Body of pancreas (tissue), 4 donors: ENCODE measurements at regions not wholly inside any gene's neighbourhood (a gene's known extent, or its start where the extent isn't known, plus 50 kb on each side); places are given as distances from the start of the nearest gene placed in this dataset.
"Not testable (repeated sequence)": the region's sequence is repeated elsewhere in the genome, so short reads cannot be mapped to it uniquely, and the experiment has no call there.

Source experiments
- ATAC-seq: fragments of 150-250 bp; one replicate; pipeline ENCODE4 v1.9.1; 2016
- DNase-seq, 4 donors: peaks; one replicate each; pipeline ENCODE4 v3.0.0-alpha.2; 2019
- H3K27ac ChIP-seq, 4 donors: fragments of 200-600 bp; sonication (generic); 1 replicate in 3 of 4; 2 replicates in 1 of 4; pipeline versions ENCODE4 v1.5.1 to v1.6.1; 2016 to 2019; ENCODE audit warnings: mild to moderate bottlenecking in 1 of 4, mixed read lengths in 1 of 4, moderate library complexity in 1 of 4
- H3K27me3 ChIP-seq, 2 donors: fragments of 200-600 bp; sonication (generic); one replicate each; pipeline ENCODE4 v1.6.0; 2016; ENCODE audit warnings: mild to moderate bottlenecking in 1 of 2
- H3K36me3 ChIP-seq, 2 donors: fragments of 200-600 bp; sonication (generic); replicated peaks in 1 of 2; 2 replicates each; pipeline ENCODE4 v1.5.1; 2016; ENCODE audit warnings: low read depth in 2 of 2; ENCODE audit not compliant: insufficient read depth in 1 of 2
- H3K4me1 ChIP-seq: fragments of 200-600 bp; sonication (generic); one replicate; pipeline ENCODE4 v1.6.0; 2016
- H3K4me3 ChIP-seq, 2 donors: fragments of 200-600 bp; sonication (generic); 1 replicate in 1 of 2; 2 replicates in 1 of 2; pipeline ENCODE4 v1.5.1; 2016 to 2019
- H3K9me3 ChIP-seq, 3 donors: fragments of 200-600 bp; sonication (generic); 1 replicate in 2 of 3; 2 replicates in 1 of 3; pipeline ENCODE4 v1.5.1; 2016
- POLR2A ChIP-seq, 3 donors: fragments of 450-650 bp; IDR thresholded peaks; one replicate each; pipeline ENCODE4 v1.6.1; 2016; ENCODE audit warnings: antibody characterized with exemption in 3 of 3, mild to moderate bottlenecking in 2 of 3
- WGBS, 2 donors: methylation state at CpG; one replicate each; pipeline ENCODE4 v1.1.5; 2017; 5-methylcytosine and 5-hydroxymethylcytosine counted together
- intact Hi-C: fragments of 100-400 bp; cut with DNase I; formaldehyde crosslinking; loops from one replicate; pipeline ENCODE4 v1.15.1; 2023
- TF ChIP-seq, protein P1 (sequence below), 7 experiments: fragments of 450-650 bp in 4 of 7; fragments of 200-600 bp in 3 of 7; sonication (generic) in 3 of 7; IDR thresholded peaks; one replicate each; pipeline ENCODE4 v1.5.1; 2016 to 2019; ENCODE audit warnings: antibody characterized with exemption in 7 of 7

DNA sequence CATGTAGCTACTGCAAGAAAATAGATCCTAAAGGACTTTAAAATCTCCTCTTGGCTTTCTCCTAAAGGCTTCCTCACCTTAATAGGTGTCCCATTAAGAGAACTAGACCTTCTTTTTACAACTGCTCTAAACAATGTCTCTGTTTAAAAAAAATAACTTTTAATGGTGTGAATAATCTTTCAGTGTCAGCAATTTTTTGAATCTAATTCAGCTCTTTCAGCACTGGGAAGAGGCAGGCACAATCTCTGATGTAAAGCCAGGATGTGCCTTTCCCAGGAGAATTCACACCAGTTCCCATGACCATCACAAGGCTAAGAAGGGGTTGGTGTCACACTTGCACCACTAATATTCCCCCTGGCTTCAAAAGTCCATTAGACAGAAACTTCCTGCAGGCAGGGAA lies 254.6 kb downstream of the XPNPEP1 start:
- ATAC-seq (no peak), DNase-seq (no peak)
- Histone ChIP-seq H3K27me3 (no peaks in the 10 kb centered on the region), H3K36me3 (no peaks in the 10 kb centered on the region), H3K9me3 (no peaks in the 10 kb centered on the region), H3K4me3 (no peak overlapping the region), H3K27ac (no peak overlapping the region), H3K4me1 (no peaks in the 10 kb centered on the region)
- intact Hi-C loops, result no loop called here
- TF ChIP-seq, protein P1, sequence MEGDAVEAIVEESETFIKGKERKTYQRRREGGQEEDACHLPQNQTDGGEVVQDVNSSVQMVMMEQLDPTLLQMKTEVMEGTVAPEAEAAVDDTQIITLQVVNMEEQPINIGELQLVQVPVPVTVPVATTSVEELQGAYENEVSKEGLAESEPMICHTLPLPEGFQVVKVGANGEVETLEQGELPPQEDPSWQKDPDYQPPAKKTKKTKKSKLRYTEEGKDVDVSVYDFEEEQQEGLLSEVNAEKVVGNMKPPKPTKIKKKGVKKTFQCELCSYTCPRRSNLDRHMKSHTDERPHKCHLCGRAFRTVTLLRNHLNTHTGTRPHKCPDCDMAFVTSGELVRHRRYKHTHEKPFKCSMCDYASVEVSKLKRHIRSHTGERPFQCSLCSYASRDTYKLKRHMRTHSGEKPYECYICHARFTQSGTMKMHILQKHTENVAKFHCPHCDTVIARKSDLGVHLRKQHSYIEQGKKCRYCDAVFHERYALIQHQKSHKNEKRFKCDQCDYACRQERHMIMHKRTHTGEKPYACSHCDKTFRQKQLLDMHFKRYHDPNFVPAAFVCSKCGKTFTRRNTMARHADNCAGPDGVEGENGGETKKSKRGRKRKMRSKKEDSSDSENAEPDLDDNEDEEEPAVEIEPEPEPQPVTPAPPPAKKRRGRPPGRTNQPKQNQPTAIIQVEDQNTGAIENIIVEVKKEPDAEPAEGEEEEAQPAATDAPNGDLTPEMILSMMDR (IDR thresholded peaks at IDR 0.05), result no peak
- no peak for TF ChIP-seq POLR2A (IDR thresholded peaks at IDR 0.05)

GRCh38 chr10:109668154-109668665 lies 255.1 kb downstream of the XPNPEP1 start:
- no peak for TF ChIP-seq POLR2A (IDR thresholded peaks at IDR 0.05)
- TF ChIP-seq, protein P1 (IDR thresholded peaks at IDR 0.05), result no peak
- WGBS, 2 donors, result 87 to 91% methylated on average over 5 of the region's 5 CpGs
- intact Hi-C loops, result no loop called here

DNA sequence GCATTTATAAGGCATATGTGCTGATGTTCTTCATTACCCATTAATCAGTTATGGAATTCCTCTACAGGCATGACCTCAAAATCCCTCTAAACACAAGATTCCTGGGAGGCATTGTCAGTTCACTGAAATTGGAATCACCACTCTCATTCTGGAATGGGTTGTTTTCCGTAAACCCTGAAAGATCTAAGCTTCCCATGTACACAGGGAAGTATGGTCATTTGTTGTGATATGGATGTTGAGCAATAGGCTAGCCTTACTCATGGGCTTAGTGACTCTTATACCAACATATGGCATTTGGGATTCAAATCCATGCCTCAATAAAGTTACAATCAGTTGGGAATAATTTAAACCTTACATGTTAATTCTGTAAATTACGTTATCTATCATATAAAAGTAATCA lies 258.0 kb downstream of the XPNPEP1 start:
- TF ChIP-seq POLR2A (IDR thresholded peaks at IDR 0.05), result no peak
- TF ChIP-seq, protein P1 (IDR thresholded peaks at IDR 0.05), result no peak
- H3K4me3 ChIP-seq, result no peak overlapping the region
- no peak overlapping the region for H3K27ac ChIP-seq
- intact Hi-C loops, result no loop called here
- no peak for ATAC-seq
- no peak for DNase-seq
- no peaks in the 10 kb centered on the region for H3K36me3 ChIP-seq
- H3K27me3 ChIP-seq, result no peaks in the 10 kb centered on the region
- whole genome bisulfite sequencing, 2 donors, result 81 to 95% methylated on average over 2 of the region's 2 CpGs
- H3K4me1 ChIP-seq, result no peaks in the 10 kb centered on the region
- no peaks in the 10 kb centered on the region for H3K9me3 ChIP-seq

More at GRCh38 chr10:109668154-109668665, 255.1 kb downstream of the XPNPEP1 start:
- no peaks in the 10 kb centered on the region for H3K4me1 ChIP-seq
- H3K36me3 ChIP-seq, result no peaks in the 10 kb centered on the region
- ATAC-seq, result no peak
- no peak overlapping the region for H3K27ac ChIP-seq
- no peak for DNase-seq
- H3K9me3 ChIP-seq, result no peaks in the 10 kb centered on the region
- no peaks in the 10 kb centered on the region for H3K27me3 ChIP-seq
- H3K4me3 ChIP-seq, result no peak overlapping the region

DNA sequence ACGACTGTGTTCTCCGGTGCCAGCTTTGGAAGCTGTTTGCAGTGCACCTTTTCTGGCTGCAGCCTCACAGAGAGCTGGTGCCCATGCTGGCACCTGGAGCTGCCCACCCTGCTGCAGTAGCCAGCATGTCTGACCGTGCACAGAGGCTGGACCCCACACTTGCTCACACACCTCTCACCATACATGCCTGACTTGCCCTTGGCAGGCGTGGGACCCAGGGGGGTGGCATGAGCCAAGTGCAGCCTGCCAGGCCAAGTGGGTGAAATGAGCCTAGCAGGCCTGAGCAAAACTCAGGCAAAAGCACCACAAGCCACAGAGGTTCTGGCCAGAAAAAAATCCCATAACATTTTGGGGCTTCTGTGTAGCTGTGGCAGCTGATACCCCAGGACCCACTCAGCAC lies 258.8 kb downstream of the XPNPEP1 start:
- Histone ChIP-seq H3K36me3 (no peaks in the 10 kb centered on the region), H3K9me3 (no peaks in the 10 kb centered on the region), H3K4me1 (no peaks in the 10 kb centered on the region), H3K27me3 (no peaks in the 10 kb centered on the region), H3K27ac (no peak overlapping the region), H3K4me3 (no peak overlapping the region)
- DNase-seq (no peak), ATAC-seq (no peak)
- TF ChIP-seq POLR2A (IDR thresholded peaks at IDR 0.05), result no peak
- TF ChIP-seq, protein P1 (IDR thresholded peaks at IDR 0.05), result no peak
- intact Hi-C loops, result no loop called here
- 82 to 83% methylated on average over 4 of the region's 4 CpGs for WGBS, 2 donors

DNA sequence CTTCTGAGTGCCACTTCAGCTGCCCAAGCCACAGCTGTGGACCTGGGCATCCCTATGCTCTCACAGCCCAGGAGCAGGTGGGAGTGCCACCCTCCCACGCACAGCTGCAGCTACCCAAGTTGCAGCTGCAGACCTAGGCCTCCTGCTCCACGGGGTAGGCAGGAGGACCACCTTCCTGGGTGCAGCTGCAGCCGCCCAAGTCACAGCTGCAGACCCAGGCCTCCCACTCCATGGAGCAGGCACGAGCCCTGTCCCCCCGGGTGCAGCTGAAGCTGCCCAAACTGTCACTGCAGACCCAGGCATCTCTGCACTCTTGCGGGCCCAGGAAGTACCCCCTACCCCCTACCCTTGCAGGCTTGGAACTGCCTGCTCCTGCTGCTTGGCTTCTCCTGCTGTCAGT lies 260.2 kb downstream of the XPNPEP1 start:
- WGBS, 2 donors, result 86 to 100% methylated on average over 1 to 6 of the region's 6 CpGs
- DNase-seq (no peak), ATAC-seq (no peak)
- no peak overlapping the region for H3K4me3 ChIP-seq
- H3K27ac ChIP-seq, result no peak overlapping the region
- H3K27me3 ChIP-seq, result no peaks in the 10 kb centered on the region
- H3K36me3 ChIP-seq, result no peaks in the 10 kb centered on the region
- TF ChIP-seq, protein P1 (IDR thresholded peaks at IDR 0.05), result no peak
- no peak for TF ChIP-seq POLR2A (IDR thresholded peaks at IDR 0.05)
- no peaks in the 10 kb centered on the region for H3K9me3 ChIP-seq
- H3K4me1 ChIP-seq, result no peaks in the 10 kb centered on the region
- intact Hi-C loops, result no loop called here

GRCh38 chr10:109652612-109653011 lies 270.7 kb downstream of the XPNPEP1 start:
- intact Hi-C loops, H3K4me3 ChIP-seq, ATAC-seq, H3K27ac ChIP-seq, H3K27me3 ChIP-seq, H3K36me3 ChIP-seq, H3K9me3 ChIP-seq, H3K4me1 ChIP-seq, DNase-seq: not testable (repeated sequence)
- WGBS, 2 donors, result 83 to 94% methylated on average over 9 to 12 of the region's 12 CpGs
